IPS DF 19.7 (cell line): ENCODE measurements at regions not wholly inside any gene's neighbourhood (a gene's known extent, or its start where the extent isn't known, plus 50 kb on each side); places are given as distances from the start of the nearest gene placed in this dataset.
A peak's percentile ranks its signal among the peaks of the same experiment; 100 is the strongest.
"Not testable (repeated sequence)": the region's sequence is repeated elsewhere in the genome, so short reads cannot be mapped to it uniquely, and the experiment has no call there.

ENCODE experiments used
- DNase-seq: peaks from one replicate; pipeline ENCODE4 v3.0.0-alpha.2; 2013; ENCODE audit warnings: low read depth, low spot score

DNA sequence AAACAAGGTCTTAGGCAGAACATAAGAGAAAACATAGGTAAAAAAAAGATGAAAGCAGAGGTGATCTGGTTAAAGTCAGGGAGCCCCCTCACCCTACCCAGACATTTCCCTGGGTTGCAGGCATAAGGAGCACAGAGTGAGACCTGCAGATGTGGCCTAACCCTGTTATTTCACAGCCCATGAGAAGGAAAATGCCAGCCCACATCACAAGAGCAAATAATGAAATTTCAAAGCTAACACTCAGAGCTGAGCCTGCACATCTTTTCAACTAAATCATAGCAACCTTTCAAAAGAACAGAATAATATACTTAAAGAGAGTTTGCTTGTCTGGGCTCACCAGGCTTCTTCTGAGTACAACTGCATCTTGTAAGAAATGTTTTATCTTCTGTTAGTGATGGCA lies 295.4 kb downstream of the RPAP3 start:
- no peak for DNase-seq

DNA sequence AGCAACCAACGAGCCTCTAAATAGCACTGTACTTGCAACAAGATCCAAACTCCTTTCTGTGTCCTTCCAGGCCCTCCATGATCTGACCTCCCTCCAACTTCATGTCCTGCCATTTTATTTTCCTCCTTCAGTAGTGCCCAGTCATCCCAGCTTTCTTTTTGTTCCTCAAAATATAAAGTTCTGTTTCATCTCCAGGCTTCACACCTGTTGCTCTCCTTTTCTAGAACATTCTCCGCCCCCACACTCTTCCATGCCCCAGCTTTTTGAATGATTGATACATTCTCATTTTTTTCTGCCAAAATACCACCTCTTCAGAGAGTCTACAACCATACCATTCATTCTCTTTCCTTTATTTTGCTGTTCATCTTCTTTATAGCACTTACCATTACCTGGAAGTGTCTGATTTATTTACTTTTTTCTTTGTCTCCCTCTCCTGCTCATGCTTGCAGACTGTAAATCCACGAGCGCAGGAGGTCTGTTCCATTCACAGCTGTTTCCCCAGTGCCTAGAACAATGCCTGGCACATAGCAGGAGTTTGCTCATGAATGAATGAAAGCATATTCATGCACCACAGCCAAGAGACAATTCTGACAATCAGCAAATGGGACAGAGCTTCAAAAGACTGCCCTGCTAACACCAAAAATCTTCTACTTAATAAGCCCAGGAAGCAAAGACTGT lies 296.4 kb downstream of the RPAP3 start:
- DNase-seq = no peak

DNA sequence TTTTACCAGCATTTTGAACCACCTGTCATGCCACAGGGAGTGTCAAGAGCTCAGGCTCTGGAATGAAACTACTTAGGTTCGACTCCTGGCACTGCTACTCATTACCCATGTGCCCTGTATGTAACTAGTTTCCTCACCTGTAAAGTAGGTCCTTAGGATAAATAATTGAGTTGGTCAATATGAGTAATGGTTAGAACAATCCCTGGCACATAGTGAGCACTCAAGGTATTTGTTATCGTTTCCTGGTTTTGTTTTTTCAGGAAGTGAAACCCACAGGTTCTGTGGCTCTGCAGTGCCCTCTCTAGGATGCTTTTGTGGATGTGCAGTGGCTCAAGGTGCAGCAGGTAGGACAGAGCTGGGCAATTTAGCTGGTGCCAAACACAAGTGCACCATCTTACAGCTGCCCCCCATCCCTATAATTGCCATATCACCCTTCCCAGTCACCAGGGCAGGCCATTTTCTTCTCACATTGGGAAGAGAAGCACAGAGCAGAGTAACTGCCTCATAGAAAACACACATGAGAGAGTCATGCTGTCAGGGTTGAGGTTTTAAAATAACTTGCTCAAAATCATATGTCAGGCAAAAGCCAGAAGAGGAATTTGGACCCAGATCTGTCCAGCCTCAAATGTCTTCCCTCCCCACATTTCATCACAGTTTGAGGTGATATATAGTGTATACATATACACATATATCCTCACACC lies 297.5 kb downstream of the RPAP3 start:
- peak; percentile 23 for DNase-seq

DNA sequence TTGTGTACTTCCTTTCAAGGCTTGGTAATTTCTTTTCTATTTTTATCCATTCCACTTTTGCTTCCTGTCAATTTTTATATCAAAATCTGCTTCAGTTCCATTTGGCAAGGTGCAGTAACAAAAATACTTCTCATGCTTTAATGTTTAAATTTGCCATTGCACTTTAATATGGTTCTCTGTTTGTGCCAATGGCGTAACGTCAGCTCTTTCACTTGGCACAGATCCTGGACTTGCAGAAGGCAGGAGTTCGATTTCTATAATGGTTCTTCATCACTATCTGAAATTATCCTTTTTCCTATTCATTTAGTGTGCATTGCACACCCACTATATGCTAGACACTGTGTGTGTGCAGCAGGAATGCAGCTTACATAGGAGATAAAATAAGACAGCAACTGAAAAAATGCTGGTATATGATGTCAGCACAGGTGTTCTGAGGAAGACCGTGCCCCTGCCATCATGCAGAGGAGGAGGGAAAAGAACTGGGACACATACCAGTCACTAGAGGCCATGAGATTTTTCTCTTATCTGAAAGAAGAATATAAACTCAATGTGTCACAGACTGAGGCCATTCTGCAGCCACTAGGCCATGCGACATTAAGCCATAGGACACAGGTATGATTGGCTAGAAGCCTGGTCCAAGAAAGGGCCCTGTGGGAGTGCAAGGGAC lies 298.2 kb downstream of the RPAP3 start:
- no peak for DNase-seq

DNA sequence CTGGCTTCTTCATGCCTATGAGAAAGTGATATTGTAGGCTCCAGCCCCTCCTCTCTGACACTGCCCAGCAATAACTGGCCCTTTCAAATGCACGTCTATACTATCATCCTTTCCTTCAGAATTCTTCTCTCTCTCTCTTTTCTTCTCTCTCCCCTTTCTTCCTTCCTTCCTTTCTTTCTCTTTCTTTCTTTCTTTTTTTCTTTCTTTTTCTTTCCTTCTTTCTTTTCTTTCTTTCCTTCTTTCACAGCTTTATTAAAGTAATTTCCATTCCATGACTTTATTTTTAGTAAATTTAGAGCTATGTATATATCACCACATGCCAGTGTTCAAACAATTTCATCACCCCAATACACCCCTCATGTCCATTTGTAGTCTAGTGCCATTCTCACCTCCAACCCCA lies 302.1 kb downstream of the RPAP3 start:
- DNase-seq = no peak

DNA sequence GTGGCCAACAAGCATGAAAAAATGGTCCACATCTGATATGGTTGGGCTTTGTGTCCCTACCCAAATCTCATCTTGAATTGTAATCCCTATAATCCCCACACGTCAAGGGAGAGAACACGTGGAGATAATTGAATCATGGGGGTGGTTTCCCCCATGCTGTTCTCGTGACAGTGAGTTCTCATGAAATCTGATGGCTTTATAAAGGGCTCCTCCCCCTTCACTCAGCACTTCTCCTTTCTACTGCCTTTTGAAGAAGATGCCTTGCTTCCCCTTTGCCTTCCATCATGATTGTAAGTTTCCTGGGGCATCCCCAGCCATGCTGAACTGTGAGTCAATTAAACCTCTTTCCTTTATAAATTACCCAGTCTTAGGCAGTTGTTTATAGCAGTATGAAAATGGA lies 304.6 kb downstream of the RPAP3 start:
- DNase-seq = not testable (repeated sequence)

DNA sequence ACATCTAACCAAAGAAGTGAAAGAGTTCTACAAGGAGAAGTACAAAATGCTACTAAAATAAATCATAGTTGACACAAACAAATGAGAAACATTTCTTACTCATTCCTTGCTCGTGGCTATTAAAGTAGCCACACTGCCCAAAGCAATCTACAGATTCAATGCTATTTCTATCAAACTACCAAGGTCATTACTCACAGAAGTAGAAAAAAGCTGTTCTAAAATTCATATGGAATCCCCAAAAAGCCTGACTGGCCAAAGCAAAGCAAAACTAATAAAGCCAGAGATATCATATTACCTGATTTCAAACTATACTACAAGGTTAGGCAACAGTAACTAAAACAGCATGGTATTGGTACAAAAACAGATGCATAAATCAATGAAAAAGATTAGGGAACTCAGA lies 305.6 kb downstream of the RPAP3 start:
- no peak for DNase-seq

DNA sequence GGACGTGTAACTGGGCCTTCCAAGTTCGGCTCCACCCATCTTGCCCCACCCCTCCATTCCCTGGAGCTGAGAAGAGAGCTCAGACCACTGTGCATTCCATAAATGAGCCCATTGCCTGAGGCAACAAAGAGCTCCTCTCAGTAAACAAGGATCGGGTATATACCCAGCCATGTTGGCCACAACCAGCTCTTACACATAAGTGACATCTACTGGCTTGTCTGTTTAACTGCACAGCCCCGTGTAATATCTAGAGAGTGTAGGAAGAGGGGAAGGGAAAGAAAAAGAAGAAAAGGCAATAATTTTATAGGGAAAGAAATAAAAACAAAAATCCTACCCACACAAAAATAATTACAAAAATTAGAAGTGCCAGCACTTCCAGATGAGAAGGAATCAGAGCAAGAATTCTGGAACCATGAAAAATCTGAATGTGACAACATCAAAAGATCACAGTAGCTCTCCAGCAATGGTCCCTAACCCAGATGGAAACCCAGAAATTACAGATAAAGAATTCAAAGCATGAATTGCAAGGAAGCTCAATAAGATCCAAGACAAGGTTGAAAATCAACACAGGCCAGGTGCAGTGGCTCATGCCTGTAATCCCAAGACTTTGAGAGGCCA lies 308.1 kb downstream of the RPAP3 start:
- no peak for DNase-seq

DNA sequence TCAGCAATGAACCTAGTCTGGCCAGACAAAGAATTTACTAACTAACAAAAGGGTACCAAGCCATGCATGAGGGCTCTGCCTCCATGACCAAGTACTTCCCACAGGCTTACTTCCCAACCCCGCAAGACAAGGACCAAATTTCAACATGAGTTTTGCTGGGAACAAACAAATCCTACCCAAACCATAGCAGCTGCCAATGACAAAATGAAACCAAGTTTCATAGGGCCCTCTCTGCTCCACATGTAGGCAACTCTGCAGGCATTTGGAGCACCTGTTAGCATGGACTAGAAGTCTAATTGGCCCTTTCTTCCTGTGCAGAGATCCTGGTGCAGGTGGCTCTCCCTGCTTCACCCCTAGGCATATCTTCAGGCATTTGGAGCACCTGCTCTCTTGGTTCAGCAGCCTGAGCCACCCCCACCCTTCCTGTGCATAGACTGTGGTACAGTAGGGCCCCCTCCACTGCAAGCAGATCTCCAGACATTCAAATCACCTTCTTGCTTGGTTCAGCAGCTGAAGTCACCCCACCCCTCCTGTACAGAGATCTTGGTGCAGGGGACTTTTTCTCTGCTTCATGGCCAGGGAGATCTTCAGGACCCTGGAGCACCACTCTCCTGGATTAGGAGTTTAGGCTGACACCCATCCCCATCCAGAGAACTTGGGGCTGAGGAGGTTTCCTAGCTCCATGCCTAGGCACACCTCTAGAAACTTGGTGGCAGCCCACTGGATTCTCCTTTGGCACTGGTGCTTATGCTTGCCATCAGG lies 308.7 kb downstream of the RPAP3 start:
- DNase-seq = no peak

DNA sequence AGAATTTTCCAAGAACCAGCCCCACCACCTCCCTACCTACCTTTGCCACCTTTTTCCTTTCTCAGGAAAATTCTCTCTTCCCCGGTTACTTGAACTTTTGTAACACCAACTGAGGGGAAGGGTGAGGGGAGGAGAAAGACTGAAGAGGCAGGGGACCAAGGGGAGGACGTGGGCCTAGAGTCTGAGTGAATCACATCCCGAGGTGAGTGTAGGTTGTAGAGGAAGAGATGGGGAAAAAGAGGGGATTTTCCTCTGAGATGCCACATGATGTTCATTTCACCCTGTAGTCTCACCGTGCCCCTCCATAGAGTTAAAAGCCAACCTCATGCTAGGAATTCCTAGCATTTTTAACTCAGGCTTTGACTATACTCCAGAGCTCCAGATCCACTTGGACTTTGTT lies 311.8 kb downstream of the RPAP3 start:
- no peak for DNase-seq

DNA sequence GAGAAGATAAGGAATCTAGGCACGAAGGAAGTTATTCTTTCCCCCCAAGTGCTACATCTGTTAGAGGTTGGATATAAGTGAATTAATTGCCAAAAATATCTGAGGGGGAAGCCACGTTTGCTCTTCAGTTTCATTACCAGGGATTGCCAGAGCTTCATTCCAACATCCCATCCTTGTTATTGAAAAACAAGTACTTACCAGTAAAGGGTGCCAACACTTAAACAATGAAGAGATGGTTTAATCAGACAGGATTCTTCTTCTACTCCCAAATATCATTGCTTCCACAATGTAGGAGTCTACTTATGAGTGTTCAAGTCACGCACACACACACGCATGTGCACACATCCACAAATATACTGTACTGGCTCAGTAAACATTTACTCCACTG lies 312.4 kb downstream of the RPAP3 start:
- DNase-seq = no peak

DNA sequence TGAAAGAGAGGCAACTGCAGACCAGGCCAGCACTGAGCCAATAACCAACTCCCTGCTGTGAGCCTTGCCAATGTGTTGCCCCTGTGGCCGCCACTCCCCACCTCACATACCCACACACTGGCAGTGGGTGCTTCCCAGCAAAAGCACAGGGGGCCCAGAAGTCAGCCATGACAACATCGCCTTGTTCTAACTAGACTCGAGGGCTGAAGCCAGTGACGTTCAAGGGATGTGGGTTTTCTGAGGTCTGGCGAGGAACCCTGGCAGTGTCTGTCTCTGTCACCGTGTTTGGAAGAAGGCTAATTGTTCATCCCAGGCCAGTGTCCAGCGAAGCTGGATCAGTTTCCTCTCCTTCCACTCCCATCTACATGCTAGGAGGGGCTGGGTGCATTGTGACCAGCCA lies 311.8 kb upstream of the AMIGO2 start:
- no peak for DNase-seq

DNA sequence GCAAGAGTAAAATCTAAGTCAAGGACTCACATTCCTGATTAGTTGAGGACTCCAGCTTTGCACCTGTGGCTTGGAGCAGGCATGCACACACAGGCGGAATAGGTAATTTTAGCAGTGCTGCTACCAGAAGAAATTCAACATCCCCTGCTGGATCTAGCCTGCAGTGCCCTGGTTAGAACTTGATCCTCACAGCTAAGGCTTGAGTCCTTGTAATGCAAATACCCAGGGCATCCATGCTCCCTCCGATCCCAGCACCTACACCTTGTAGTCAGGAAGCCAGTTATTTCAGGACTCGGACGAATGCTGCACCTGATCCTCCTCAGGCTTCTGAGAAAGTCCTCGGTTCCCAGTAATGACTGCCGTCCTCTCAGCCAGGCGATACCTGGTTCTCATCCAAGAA lies 309.0 kb upstream of the AMIGO2 start:
- DNase-seq = peak; percentile 23

DNA sequence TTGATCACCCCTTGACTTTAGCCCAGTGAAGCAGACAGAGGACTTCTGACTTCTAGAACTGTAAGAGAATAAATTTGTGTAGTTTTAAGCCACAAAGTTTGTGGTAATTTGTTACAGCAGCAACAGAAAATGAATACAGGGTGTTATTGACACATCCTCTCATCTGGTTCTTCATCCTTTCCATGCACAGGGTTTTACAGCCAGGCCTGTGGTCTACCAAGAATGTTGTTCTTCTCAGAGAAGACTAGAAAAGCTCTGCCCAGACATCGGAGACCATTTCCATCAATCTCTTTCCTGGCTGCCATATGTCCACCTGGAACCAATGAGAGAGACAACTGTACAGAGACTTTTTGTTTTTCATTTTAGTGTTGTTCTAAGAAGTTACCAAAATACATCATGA lies 308.2 kb upstream of the AMIGO2 start:
- DNase-seq = no peak

DNA sequence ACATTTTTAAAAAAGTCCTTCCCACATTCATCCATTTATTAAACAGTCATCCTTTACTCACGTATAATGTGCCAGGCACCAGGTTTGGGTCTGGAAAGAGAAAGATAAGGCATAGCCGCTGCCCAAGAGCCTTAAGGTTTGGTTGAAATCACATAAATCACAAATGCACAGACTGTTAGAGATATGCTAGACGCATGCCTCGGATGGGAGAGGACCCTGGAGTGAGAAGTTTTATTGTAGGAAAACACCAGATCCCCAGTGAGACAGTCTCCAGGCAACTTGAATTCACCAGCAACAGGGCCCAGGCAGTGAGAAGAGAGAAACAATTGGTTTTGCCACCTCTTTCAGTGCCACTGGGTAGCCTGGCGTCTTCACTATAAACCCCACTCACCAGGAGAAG lies 305.9 kb upstream of the AMIGO2 start:
- DNase-seq = no peak

DNA sequence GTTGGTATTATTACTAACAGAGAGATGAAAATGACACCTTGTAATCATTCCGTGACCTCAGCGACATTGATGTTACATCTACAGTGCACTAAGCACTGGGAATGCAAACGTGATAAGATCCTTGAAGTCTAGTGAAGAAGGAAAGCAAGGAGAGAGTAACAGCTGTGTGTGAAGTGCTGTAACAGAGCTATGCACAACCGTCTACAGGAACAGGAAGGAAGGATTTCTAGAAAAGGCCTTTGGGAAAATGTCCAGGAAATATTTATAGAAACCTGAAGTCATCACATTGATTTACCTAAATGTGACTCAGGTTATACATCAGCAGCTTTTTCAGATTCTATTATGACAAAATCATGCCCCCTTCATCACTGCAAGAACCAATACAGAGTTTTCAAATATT lies 304.2 kb upstream of the AMIGO2 start:
- no peak for DNase-seq

DNA sequence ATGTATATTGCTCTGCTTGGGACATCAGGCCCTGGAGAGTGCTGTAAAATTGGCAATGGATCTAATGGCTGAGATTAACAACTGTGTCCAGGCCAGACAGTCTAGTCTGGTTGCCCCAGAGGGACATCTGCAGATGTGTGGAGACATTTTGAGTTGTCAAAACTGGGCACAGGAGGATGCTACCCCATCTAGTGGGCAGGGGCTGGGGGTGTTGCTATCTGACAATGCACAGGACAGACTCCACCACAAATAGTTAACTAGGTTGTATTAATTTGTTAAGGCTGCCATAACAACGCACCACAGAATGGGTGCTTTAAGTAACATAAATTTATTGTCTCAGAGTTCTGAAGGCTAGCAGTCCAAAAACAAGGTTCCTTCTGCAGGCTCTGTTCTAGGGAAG lies 302.5 kb upstream of the AMIGO2 start:
- no peak for DNase-seq

DNA sequence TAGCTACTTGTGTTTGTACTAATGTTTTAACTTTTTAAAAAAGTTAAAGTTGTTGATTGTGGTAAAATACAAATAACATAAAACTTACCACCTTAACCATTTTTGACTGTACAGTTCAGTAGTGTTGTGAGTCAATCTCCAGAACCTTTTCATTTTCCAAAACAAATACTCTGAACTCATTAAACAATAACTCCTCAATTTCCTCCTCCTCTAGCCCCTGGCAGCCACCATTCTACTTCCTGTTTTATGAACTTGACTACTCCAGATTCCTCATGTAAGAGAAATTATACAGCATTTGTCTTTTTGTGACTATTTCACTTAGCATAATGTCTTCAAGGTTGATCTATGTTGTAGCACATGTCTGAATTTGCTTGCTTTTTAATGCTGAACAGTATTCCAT lies 299.1 kb upstream of the AMIGO2 start:
- DNase-seq = no peak

DNA sequence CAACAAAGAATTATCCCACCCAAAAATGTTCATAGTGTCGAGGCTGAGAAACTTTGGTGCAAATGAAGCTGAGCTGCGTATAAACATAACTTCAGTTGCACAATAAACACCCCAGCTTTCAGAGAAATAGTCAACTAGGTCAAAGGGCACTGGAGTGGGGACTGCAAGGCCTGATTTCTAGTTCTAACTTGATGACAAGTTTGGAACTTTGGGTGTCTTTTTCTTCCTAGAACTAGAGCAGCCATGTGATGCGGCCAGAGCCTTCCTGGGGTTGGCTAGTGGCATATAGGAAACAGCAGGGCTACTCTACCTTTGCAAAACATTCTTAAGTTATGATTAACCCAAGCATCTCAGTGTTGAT lies 298.4 kb upstream of the AMIGO2 start:
- DNase-seq = no peak

DNA sequence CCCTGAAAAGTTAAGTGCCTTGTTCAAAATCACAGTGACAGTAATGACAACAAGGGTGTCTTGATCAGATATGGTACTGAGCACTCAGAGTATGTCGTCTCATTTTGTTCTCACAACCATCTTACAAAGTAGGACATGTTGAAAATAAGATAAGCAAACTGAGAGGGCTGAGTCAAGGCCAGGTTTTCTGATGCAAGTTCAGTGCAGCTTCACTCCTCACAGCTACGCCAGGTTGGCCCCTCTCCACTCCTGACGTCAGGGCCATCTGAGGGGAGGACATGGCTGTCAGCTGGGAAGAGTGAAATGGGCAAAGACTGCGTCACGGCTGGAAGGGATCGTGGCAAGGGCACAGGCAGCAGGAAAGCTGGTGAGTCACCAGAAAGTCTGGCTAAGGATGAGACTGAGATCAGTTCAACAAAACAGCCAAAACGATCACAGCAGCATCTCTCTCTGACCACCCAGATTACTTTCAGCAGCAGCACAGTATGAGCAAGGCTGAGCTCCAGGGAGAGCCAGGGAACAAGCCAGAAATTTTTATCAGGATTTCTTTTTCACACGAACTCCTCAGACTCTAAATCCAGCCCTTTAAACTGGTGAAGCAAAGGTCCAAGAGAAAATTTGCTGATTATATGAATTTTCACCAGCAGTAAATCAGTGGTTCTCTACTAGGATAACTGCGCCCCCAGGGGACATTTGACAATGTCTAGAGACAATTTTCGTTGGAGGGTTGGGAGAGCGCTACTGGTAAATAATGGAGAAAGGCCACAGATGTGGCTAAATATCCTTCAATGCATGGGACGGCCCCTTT lies 297.9 kb upstream of the AMIGO2 start:
- no peak for DNase-seq

DNA sequence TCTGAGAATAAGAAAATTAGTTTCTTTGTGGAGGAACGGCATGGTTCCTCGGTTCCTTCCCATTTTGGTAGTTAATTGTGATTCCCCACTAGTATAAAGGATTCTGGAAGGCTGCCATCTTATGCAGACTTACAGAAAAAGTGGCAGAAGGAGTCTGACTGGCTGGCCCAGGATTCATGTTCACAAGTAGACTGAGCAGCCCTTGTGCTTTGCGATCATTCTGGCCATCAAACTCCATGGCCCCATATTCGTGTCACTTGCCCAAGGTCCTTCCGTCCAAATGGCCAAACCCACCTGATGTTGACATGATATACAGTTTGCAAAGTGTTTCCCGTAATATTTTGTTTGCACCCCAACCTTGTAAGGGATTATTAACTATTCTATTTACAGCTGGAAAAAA lies 297.2 kb upstream of the AMIGO2 start:
- DNase-seq = no peak
